ENCODE measurements at regions not wholly inside any gene's neighbourhood (a gene's known extent, or its start where the extent isn't known, plus 50 kb on each side); places are given as distances from the start of the nearest gene placed in this dataset.

- DNase-seq, result no peak
Measured at GRCh38 chr2:177026956-177027355, 185.6 kb upstream of the HNRNPA3 start.

GRCh38 chr2:177028296-177028695, 184.3 kb upstream of the HNRNPA3 start:
- DNase-seq, result peak; percentile 19

GRCh38 chr2:177029075-177029474, 183.5 kb upstream of the HNRNPA3 start:
- DNase-seq, result no peak

GRCh38 chr2:177029501-177029900, 183.1 kb upstream of the HNRNPA3 start:
- no peak for DNase-seq

- peak; percentile 50 for DNase-seq
Measured at GRCh38 chr2:177029901-177030300, 182.7 kb upstream of the HNRNPA3 start.

GRCh38 chr2:177030451-177031105, 182.0 kb upstream of the HNRNPA3 start:
- DNase-seq, result peak; percentile 53

- DNase-seq, result peak; percentile 64
Measured at GRCh38 chr2:177031438-177032180, 181.0 kb upstream of the HNRNPA3 start.

- DNase-seq, result no peak
Measured at GRCh38 chr2:177036747-177037146, 175.8 kb upstream of the HNRNPA3 start.

- DNase-seq, result no peak
Measured at GRCh38 chr2:177037569-177037968, 175.0 kb upstream of the HNRNPA3 start.

- no peak for DNase-seq
Measured at GRCh38 chr2:177038787-177039484, 173.7 kb upstream of the HNRNPA3 start.

GRCh38 chr2:177042311-177042710, 170.3 kb upstream of the HNRNPA3 start:
- no peak for DNase-seq

GRCh38 chr2:177044671-177045070, 167.9 kb upstream of the HNRNPA3 start:
- DNase-seq, result peak; percentile 72

GRCh38 chr2:177048981-177049380, 163.6 kb upstream of the HNRNPA3 start:
- DNase-seq, result no peak

GRCh38 chr2:177051278-177051677, 161.3 kb upstream of the HNRNPA3 start:
- no peak for DNase-seq

- DNase-seq, result no peak
Measured at GRCh38 chr2:177052471-177052870, 160.1 kb upstream of the HNRNPA3 start.

GRCh38 chr2:177053038-177053437, 159.6 kb upstream of the HNRNPA3 start:
- DNase-seq, result no peak

GRCh38 chr2:177053716-177054115, 158.9 kb upstream of the HNRNPA3 start:
- peak; percentile 40 for DNase-seq

- DNase-seq, result no peak
Measured at GRCh38 chr2:177056481-177056929, 156.1 kb upstream of the HNRNPA3 start.

GRCh38 chr2:177058747-177059146, 153.8 kb upstream of the HNRNPA3 start:
- no peak for DNase-seq

- DNase-seq, result peak; percentile 32
Measured at GRCh38 chr2:177059293-177059692, 153.3 kb upstream of the HNRNPA3 start.

- DNase-seq, result no peak
Measured at GRCh38 chr2:177063331-177063730, 149.3 kb upstream of the HNRNPA3 start.

GRCh38 chr2:177064422-177064821, 148.2 kb upstream of the HNRNPA3 start:
- DNase-seq, result no peak

GRCh38 chr2:177068967-177069366, 143.6 kb upstream of the HNRNPA3 start:
- DNase-seq, result no peak
